Non-pigmented ciliary epithelial cell (primary cell): ENCODE measurements at regions not wholly inside any gene's neighbourhood (a gene's known extent, or its start where the extent isn't known, plus 50 kb on each side); places are given as distances from the start of the nearest gene placed in this dataset.
"Not testable (repeated sequence)": the region's sequence is repeated elsewhere in the genome, so short reads cannot be mapped to it uniquely, and the experiment has no call there.

Experiments
- DNase-seq: peaks from one replicate; pipeline ENCODE4 v3.0.0-alpha.2; 2010; ENCODE audit warnings: low read depth

DNA sequence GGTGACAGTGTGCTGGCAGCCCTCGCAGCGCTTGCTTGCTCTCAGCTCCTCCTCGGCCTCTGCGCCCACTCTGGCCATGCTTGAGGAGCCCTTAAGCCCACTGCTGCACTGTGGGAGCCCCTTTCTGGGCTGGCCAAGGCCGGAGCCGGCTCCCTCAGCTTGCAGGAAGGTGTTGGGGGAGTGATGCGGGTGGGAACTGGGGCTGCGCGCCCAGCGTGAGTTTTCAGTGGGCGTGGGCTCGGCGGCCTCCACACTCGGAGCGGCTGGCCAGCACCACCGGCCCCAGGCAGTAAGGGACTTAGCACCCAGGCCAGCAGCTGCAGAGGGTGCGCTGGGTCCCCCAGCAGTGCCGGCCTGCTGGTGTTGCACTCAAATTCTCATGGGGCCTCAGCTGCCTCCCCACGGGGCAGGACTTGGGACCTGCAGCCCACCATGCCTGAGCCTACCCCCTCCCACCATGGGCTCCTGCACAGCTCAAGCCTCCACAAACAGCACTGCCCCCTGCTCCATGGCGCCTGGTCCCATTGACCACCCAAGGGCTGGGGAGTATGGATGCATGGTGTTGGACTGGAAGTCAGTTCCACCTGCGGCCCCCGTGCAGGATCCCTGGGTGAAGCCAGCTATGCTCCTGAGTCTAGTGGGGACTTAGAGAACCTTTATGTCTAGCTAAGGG is 223.1 kb upstream of the PTPRD start:
- DNase-seq: no peak

DNA sequence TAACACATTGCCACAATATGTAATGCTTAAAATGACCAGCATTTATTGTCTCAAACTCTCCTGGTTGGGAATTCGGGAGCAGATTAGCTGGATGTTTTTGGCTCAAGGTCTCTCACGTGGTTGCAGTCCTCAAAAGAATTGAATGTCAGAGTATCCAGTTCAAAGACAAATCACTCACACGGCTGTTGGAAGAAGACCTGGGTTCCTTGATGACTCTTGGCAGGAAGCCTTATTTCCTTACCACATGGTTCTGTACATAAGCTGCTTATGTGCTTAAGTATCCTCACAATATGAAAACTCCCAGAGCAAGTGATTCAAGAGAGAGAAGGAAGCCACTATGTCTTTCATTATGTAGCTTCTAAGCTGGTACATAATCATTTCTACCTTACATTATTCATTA is 230.3 kb upstream of the PTPRD start:
- no peak for DNase-seq

DNA sequence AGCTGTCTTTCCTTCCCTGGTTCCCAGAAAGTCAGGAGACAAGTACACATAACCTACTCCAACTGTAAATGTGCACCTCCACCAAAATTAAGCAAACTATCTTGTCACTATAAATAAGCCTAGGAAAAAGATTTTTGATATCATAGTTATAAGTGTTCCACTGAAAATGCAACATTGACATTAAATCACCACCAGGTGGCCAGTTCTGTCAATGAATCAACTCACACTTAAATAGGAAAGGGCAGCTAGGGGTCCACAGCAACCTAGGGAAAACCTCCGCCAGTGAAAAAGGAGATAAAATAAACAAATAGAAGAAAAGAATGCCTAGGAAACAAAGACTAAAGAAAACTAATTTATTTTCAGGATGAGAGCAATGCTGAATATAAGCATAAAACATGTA is 243.0 kb upstream of the PTPRD start:
- DNase-seq: no peak

DNA sequence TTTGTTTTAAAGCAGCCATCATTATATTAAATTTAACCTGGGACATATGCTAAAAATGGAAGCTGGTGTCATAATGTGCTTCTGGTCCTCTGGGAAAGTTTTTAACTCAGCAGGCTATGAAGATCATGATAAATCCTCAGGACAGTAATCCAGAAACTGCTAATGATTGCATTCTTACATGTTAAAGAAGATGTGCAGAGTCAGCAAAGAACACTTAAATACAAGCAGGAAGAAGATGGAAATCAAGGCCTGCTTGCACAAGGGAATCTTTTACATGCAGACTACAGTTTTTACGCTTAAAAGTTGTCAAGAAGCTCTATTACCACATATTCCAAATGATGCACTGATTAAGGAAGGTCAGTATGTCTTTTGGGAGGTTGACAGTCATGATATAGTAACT is 246.0 kb upstream of the PTPRD start:
- no peak for DNase-seq

DNA sequence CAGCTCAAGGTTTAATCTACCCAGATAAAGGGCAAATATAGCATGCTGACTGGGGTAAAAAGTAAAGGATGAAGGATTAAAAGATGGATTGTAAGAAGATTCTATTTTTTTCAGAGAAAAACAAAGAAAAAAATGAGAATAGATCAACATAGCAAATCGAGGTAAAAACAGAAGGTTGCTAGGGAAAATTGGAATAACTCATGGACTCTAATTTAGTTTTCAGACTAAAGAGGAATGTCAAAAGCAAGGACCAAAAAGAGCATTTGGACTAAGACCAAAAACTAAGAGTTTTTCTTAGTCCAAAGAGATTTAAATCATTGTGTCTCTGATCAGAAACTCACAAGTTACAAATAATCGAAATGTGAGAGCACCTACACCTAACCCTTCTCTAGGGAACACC is 250.7 kb upstream of the PTPRD start:
- no peak for DNase-seq

DNA sequence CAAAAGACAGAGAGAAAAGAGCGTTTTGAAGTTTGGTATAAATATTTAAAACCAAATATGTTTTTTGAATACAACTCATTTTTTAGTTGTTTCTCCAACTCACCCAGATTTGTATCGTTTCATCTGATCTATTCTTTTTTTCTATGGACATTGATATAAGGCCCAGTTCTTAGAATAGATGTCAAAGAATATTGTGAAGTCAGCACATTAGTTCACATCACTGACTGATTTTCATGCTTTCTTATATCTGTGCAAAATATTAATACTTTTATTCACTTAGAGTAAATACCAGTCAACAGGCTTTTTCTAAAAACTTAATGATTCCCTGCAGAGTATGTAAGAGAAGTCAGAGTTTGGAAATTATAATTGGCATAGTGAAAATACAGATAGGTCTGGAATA is 254.4 kb upstream of the PTPRD start:
- no peak for DNase-seq

DNA sequence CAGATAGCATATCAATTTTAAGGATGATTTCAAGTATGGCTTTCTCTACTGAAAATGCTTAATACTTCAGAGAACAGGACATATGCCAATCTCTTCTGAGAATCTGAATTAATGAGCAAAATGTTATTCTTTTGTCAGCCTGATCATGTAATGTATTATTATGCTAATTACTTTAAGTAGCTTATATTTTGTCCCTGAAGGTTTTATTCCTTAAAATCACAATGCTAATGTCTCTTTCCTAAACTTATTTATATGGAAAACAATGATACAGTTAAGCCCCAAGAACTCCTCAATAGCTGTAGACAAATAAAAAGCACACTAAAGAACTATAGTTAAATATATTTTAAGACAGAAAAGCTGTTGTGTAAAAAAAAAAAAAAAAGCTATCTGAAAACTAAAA is 256.9 kb upstream of the PTPRD start:
- no peak for DNase-seq

DNA sequence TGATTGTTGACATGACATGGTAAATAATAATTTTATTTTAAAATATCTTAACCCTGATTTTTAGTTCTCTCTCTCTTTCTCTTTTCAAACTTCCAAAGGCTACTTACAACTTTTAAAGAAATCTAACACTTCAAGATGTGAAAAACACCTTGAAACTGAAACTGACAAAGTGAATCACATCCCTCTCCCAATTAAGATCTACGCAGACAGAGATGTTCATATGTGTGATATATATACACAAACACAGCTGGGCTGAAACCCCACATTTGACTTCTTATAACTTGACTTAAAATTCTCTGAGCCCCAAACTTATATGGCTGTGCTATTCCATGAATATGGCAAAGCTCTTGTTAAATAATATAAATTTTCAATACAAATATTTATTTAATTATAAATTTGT is 261.2 kb upstream of the PTPRD start:
- DNase-seq: no peak

DNA sequence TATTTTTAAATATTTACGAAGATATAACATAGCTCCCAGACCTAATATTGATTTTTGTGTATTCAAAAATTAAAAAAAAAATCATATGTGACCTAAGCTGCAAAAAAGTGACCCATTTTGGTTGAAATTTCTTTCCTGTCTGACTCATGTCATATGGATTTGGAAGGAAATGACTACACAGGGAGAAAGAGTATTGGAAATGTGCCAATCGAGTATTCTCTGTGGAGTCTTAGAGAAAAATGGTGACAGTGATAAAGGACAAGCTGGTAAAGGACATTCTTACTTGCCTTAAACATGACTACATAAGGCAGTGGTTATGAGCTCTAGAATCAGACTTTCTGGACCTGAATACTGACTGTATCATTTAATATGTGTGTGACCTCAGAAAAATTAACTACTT is 262.9 kb upstream of the PTPRD start:
- DNase-seq: peak; percentile 34

DNA sequence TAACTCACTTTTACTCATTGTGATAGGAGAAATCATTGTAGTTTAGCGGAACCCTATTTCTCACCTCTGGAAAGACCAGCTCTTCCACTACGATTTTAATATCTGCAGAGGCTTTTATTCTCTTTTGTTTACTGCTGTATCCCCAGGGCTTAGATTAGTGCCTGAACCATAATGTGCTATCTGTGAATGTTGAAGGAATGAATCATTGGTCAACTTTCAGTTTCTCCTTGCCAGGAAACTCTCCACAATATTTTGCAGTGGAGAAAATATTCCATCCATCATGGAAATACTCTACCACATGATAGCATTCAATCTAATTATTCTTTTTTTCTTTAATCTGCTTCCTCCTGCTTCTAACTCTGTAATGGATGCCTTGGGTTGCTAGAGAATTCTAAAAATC is 263.5 kb upstream of the PTPRD start:
- peak; percentile 13 for DNase-seq

DNA sequence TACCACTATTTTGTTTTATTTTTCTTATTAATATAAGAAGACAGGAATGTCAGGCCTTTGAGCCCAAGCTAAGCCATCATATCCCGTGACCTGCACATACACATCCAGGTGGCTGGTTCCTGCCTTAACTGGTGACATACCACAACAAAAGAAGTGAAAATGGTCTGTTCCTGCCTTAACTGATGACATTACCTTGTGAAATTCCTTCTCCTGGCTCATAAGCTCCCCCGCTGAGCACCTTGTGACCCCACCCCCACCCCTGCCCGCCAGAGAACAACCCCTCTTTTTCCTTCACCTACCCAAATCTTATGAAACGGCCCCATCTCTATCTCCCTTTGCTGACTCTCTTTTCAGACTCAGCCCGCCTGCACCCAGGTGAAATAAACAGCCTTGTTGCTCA is 277.5 kb upstream of the PTPRD start:
- DNase-seq: not testable (repeated sequence)

DNA sequence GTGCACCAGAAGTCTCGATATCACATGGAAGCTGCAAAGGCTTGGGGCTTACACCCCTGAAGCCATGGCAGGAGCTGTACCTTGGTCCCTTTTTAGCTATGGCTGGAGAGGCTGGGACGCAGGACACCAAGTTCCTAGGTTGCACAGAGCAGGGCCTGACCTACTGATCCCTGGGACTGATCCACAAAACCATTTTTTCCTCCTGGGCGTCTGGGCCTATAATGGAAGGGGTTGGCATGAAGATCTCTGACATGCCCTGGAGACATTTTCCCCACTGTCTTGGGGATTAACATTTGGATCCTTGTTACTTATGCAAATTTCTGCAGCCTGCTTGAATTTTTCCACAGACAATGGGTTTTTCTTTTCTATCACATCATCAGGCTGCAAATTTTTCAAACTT is 286.7 kb upstream of the PTPRD start:
- no peak for DNase-seq

DNA sequence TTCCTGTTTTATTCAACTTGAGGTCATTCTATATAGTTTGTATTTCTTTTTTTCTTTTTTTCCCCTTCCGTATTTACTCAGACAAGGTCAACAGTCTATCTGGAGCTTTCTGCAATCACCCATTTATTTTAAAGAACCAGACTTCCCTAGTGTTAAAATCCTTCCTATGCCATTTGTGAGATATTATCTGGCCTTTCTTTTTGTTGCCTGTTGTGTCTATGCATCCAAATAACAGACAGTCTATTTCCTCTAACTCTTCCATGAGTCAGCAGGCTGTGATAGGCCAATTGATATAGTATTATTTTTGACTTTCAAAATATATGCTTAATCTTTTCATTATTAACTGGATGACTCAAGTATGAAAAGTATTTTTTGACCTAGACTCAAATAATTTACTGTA is 291.2 kb upstream of the PTPRD start:
- no peak for DNase-seq

DNA sequence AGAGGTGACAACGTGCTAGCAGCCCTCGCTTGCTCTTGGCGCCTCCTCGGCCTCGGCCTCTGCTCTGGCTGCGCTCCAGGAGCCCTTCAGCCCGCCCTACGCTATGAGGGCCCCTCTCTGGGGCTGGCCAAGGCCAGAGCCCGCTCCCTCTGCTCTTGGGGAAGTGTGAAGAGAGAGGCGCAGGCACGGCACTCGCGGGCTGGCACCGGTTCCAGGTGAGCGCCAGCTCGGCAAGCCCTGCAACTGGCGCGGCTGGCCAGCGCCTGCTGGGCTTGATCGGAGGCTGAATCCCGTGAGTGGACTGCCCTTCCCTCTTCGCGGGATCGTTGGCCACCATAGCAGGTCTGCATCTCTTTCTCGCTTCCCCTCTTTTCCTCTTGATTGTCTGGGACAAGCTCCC is 298.0 kb upstream of the PTPRD start:
- no peak for DNase-seq

DNA sequence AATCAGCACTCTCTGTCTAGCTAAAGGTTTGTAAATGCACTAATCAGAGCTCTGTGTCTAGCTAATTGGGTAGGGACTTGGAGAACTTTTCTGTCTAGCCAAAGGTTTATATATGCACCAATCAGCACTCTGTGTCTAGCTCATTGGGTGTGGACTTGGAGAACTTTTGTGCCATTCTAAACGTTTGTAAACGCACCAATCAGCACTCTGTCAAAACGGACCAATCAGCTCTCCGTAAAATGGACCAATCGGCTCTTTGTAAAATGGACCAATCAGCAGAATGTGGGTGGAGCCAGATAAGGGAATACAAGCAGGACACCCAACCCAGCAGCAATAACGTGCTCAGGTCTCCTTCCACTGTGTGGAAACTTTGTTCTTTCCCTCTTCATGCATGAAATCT is 298.6 kb upstream of the PTPRD start:
- DNase-seq: no peak

DNA sequence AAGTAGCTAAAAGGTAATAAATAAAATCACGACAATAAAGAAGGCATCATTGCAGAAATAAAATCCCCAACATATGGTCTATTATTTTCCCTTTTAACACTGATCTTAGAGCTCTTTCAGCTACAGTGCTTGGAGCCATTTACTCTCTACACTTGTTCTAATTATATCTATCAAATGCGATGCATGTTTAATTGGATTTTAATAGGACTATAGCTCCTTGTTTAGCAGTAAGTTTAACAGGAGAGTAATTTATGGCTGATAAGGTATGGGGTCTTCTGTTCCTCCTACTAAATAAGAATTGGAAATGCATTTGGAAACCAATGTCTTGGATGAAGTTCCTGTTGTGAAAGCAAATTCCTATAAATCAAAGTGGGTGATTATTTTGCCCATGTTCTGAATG is 304.2 kb upstream of the PTPRD start:
- no peak for DNase-seq

DNA sequence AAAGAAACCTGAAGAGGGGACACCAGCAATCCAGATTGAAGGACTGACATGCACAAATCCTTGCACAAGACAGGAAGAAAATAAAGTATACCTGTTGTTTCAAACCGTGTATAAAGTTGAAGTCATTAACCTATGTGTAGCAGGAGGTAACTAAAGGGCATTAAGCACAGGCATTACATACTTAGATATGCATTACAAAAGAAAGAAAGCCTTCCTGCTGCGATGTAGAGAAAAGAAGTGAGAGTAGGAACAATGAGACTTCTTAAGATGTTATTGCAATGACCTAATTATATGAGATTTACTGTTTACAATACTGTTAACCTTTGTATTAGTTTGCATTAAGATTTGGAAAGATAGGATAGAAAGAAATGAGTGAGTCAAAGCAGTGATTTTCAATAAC is 308.9 kb upstream of the PTPRD start:
- no peak for DNase-seq

DNA sequence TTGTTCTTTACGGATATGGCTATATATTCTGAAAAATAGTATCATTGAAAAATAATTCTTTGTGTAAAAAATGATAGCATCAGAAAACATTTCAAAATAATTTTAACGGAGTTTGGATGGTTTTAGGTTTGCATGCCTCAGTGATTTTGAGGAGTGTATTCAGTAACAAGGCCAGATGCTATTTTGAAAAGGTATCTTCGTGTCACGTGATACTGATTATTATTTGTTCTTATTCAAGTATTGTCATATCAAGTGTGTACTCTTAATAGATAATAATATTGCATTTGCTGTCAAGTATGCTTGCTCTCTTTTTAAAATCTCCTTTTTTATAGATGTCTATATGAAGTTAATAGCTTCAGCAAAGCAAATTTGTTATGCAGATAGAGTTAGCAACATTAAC is 313.1 kb upstream of the PTPRD start:
- no peak for DNase-seq

DNA sequence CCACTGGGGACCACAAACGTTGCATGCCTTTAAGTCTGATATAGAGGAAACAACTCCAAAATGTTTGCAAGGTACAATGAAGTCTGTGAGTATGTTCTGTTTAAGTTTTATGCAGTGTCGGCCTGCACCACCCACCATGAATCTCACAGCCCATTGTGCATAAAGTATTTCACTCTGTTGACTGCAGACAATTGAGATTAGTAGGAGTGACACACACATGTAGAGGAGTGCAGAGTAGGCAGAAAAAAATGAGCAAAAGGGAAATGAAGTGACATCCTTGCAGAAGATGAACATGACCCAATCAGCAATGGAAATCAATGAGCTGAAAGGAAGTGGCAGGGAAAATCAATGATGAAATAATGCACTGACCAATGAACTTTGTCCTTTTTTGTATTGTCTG is 315.6 kb upstream of the PTPRD start:
- no peak for DNase-seq

DNA sequence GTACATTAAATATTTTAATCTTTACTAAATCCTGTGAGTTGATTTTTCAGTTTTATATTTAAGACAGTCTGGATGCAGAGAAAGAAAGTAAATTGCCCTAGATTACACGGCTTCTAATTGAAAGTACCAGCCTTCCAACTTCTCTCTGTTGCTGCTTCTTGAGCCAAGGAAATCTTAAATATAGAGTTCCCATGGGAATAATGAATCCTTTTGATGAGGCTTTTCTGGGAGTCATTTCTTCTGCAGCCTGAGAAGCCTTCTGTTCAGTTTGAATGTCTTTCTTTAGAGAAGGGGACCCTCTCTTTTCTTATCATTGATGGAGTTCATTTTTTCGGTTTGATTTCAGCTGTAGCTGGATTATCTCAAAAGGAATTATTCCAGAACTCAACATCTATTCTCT is 317.3 kb upstream of the PTPRD start:
- DNase-seq: no peak

DNA sequence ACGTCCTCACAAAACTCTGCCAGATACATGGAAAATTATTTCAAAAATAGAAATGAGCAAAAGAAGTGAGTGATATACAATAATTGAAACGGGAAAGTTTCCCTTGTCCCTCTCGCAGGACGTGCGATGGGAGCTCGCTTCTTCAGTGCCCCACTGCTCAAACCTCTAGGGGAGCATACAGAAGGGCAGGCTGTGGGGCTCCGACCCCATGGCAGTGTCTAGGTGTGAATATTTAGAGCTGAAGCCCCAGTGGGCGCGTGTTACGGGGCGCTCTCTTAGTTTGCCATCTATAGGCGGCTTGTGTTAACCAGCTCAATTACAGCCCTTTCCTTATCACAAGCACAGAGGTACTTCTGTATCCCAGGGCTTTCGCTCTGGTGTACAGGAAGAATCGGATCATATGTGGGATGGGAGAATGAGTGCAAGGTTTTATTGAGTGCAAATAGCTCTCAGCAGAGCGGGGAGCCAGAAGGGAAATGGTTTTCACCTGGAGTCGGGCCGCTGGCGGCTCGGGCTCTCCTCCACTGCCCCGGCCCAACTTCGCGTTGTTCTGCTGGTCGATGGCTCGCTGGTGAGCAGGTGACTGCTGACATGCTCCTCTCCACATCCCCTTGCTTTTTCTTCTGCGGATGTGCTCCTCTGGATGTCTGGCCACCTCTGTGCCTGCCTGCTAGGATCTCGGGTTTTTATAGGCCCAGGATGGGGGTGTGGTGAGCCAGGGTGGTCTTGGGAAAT is 334.0 kb upstream of the PTPRD start:
- DNase-seq: no peak

DNA sequence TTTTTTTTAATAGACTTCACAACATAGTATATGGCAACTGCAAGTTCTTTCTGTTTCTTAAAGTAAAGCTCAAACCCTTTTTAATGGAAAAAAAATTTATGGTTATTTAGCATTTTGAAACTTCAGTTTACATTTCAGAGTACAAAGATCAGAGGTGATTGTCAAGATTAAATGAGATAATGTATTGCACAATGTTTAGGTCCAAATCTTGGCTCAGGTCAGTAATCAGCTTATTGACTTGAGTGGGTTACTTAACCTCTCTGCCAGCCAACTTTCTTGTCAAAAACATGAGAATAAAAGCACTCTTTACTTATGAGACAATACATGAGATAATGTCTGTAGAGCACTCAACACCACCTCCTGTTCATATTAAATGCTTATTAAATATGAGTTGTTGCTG is 345.1 kb upstream of the PTPRD start:
- no peak for DNase-seq

DNA sequence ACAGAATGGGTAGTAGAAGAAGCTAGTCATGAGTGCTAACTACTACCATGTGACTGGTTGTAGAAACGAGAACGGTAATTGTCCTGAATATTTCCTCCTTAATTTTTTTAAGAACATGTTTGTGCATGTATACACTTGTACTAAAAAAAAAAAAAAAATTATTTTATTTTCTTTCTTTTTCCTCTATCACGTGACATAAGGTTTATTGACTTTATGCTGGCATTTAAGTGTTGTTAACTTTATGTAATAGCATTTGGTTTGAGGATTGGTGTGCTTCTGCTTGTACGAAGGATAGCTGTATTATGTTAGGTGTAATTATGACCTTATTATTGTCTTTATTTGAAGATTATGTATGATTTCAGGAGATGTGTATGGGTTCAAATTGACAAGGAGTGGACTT is 349.1 kb upstream of the PTPRD start:
- no peak for DNase-seq

DNA sequence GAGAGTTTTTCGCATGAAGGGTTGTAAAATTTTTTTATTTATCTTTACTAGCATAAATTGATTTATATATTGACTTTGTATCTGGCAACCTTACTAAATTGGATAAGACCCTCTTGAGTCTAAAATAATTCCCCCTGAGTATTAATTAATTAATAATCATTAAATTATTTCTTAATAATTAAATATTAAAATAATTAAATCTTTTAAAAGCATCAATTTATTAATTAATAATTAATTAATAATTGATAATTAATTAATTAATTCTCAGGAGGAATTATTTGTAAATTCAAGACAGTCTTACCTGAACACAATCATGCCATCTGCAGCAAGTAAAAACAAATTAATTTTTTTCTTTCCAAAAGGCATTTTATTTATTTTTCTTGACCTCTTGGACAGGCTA is 370.4 kb upstream of the PTPRD start:
- no peak for DNase-seq
